ENCODE measurements at regions not wholly inside any gene's neighbourhood (a gene's known extent, or its start where the extent isn't known, plus 50 kb on each side); places are given as distances from the start of the nearest gene placed in this dataset.

DNA sequence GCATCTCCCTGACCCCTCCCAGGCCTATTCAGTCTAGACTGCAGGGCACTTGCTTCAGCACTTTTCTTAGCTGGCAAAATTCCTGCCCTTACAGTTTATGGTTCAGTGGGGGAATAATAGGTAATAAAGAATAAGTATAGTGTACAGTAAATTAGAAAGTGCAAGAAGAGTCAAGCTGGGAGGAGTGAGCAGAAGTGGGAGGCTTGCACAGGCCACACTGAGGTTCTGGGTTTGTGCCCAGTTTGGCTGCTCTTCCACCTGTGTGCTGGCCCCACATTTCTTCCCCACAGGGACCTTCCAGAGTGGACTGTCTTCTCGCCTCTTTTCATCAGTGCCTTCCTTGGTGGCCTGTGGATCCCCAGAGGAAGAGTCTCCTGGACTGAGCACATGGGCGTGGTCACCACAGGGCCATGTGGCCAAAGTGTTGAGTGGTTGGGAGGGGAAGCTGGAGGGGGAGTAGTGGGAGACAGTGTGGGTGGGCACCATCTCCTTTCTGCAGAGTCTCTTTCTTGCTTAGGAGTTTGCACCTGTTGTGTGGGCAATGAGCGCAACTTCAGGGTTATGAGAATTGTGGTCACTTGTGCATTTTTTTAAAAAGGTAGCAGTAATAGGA is 128.6 kb upstream of the ZSWIM2 start:
- Histone ChIP-seq H3K9me3 (ENCODE audit: severe bottlenecking) (no peaks in the 10 kb centered on the region), H3K27me3 (ENCODE audit: insufficient read depth, poor library complexity, severe bottlenecking) (no peaks in the 10 kb centered on the region), H3K36me3 (ENCODE audit: low read depth) (no peaks in the 10 kb centered on the region), H3K4me1 (ENCODE audit: insufficient read depth, poor library complexity, severe bottlenecking) (no peaks in the 10 kb centered on the region), H3K4me3 (ENCODE audit: severe bottlenecking) (no peak overlapping the region), H3K27ac (ENCODE audit: poor library complexity, severe bottlenecking) (no peak overlapping the region)
- TF ChIP-seq, protein P1, sequence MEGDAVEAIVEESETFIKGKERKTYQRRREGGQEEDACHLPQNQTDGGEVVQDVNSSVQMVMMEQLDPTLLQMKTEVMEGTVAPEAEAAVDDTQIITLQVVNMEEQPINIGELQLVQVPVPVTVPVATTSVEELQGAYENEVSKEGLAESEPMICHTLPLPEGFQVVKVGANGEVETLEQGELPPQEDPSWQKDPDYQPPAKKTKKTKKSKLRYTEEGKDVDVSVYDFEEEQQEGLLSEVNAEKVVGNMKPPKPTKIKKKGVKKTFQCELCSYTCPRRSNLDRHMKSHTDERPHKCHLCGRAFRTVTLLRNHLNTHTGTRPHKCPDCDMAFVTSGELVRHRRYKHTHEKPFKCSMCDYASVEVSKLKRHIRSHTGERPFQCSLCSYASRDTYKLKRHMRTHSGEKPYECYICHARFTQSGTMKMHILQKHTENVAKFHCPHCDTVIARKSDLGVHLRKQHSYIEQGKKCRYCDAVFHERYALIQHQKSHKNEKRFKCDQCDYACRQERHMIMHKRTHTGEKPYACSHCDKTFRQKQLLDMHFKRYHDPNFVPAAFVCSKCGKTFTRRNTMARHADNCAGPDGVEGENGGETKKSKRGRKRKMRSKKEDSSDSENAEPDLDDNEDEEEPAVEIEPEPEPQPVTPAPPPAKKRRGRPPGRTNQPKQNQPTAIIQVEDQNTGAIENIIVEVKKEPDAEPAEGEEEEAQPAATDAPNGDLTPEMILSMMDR (IDR thresholded peaks at IDR 0.05; ENCODE audit: poor library complexity, severe bottlenecking) = no peak
- no peak for ATAC-seq (ENCODE audit: low read depth)
- DNase-seq (ENCODE audit: low spot score) = no peak

GRCh38 chr2:186976329-186976728 is 127.4 kb upstream of the ZSWIM2 start:
- Histone ChIP-seq H3K4me1 (ENCODE audit: insufficient read depth, poor library complexity, severe bottlenecking) (no peaks in the 10 kb centered on the region), H3K9me3 (ENCODE audit: severe bottlenecking) (no peaks in the 10 kb centered on the region), H3K4me3 (ENCODE audit: severe bottlenecking) (no peak overlapping the region), H3K36me3 (ENCODE audit: low read depth) (no peaks in the 10 kb centered on the region), H3K27ac (ENCODE audit: poor library complexity, severe bottlenecking) (no peak overlapping the region), H3K27me3 (ENCODE audit: insufficient read depth, poor library complexity, severe bottlenecking) (no peaks in the 10 kb centered on the region)
- TF ChIP-seq, protein P1 (IDR thresholded peaks at IDR 0.05; ENCODE audit: poor library complexity, severe bottlenecking) = no peak
- DNase-seq (ENCODE audit: low spot score) = no peak
- no peak for ATAC-seq (ENCODE audit: low read depth)

DNA sequence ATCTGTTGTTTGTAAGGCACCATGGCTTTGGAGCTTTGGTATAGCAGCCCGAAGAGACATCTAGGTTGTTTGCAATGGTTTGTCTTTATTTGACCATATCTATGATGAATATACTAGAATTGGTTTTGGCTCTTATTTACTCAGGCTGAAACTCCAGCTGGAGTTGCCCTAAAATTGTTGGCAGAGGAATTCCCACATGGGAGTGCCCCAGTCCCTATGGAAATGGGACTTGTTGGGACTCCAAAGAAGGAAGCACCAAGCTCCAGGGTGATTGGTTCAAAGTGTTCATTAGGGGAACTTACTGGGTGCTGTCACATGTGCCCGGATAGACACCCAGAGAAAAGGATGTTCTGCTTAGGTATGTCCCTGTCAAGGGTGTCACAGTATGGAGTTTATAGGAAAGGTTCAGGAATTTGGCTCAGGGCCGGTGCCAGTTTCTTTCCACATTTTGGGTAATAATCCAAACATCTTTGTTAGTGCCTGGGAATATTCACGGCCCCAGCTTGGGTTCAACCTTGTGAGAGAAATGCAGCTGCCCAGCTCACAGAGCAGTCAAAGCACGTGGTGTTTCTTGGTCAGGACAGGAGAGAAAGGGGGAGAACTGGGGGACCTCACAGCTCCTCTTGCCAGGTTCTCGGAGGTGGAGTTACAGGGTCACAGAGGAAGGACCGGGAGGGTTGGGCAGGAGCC is 123.5 kb upstream of the ZSWIM2 start:
- TF ChIP-seq, protein P1 (IDR thresholded peaks at IDR 0.05; ENCODE audit: poor library complexity, severe bottlenecking) = no peak
- ATAC-seq (ENCODE audit: low read depth) (no peak), DNase-seq (ENCODE audit: low spot score) (no peak)
- Histone ChIP-seq H3K36me3 (ENCODE audit: low read depth) (no peaks in the 10 kb centered on the region), H3K27me3 (ENCODE audit: insufficient read depth, poor library complexity, severe bottlenecking) (no peaks in the 10 kb centered on the region), H3K27ac (ENCODE audit: poor library complexity, severe bottlenecking) (no peak overlapping the region), H3K9me3 (ENCODE audit: severe bottlenecking) (no peaks in the 10 kb centered on the region), H3K4me1 (ENCODE audit: insufficient read depth, poor library complexity, severe bottlenecking) (no peaks in the 10 kb centered on the region), H3K4me3 (ENCODE audit: severe bottlenecking) (no peak overlapping the region)

- Histone ChIP-seq H3K36me3 (ENCODE audit: low read depth) (no peaks in the 10 kb centered on the region), H3K27ac (ENCODE audit: poor library complexity, severe bottlenecking) (no peak overlapping the region)
- ATAC-seq (ENCODE audit: low read depth) = no peak
Measured at GRCh38 chr2:186968277-186968676, 119.3 kb upstream of the ZSWIM2 start.

More at GRCh38 chr2:186968277-186968676, 119.3 kb upstream of the ZSWIM2 start:
- TF ChIP-seq, protein P1 (IDR thresholded peaks at IDR 0.05; ENCODE audit: poor library complexity, severe bottlenecking) = no peak
- no peak overlapping the region for H3K4me3 ChIP-seq (ENCODE audit: severe bottlenecking)
- no peak for DNase-seq (ENCODE audit: low spot score)
- H3K4me1 ChIP-seq (ENCODE audit: insufficient read depth, poor library complexity, severe bottlenecking) = no peaks in the 10 kb centered on the region
- no peaks in the 10 kb centered on the region for H3K27me3 ChIP-seq (ENCODE audit: insufficient read depth, poor library complexity, severe bottlenecking)
- H3K9me3 ChIP-seq (ENCODE audit: severe bottlenecking) = no peaks in the 10 kb centered on the region
